ENCODE measurements at regions not wholly inside any gene's neighbourhood (a gene's known extent, or its start where the extent isn't known, plus 50 kb on each side); places are given as distances from the start of the nearest gene placed in this dataset.

DNA sequence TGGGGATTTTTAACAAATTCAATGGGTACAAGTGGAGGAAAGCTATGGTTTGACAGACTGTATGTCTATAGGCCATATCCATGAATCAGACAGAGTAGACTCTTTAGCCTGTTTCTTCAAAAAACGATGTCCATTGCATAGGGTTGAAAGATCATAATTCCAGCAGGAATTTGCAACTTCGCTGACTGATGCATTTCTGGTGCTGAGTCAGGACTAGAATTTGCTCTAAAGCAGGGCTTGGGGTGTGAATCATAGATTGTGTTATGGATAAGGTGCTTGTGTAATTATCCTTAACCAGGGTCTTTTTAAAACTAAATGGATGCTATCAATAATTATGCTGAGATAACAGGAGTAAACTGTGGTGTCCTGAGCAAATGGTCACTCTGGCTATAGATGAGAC lies 200.4 kb upstream of the TBC1D5 start:
- no peak for DNase-seq
- Histone ChIP-seq H3K4me3 (ENCODE audit: low read length) (no peak overlapping the region), H3K4me1 (ENCODE audit: control insufficient read depth, insufficient read depth, low read length) (peaks cover 5% of the 10 kb centered on the region), H3K27me3 (ENCODE audit: control insufficient read depth, insufficient read depth, low read length) (no peaks in the 10 kb centered on the region), H3K36me3 (ENCODE audit: control insufficient read depth, insufficient read depth, low read length) (no peaks in the 10 kb centered on the region), H3K9me3 (replicated peaks; ENCODE audit: control insufficient read depth, low read depth, low read length) (no peaks in the 10 kb centered on the region), H3K27ac (ENCODE audit: low read length) (no peak overlapping the region)
- WGBS (ENCODE audit: insufficient coverage): 67% methylated on average over 1 of the region's 2 CpGs

DNA sequence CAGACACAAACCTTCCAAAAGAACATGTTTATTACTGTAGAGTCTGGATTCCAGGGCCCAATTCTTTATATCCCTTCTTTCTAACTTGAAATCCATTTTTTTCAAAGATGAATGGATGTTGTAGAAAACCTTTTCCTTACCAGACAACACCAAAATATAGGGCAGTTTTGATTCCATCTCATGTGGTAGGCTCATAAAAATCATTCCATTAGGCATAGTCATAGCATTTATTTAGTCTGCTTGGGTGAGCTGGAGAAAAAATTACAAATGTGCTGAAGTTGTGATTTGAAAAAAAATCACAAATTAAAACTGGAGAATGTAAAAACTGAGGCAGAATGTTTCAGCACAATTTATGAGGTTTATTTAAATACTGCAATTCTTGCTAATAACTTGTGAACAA lies 199.3 kb upstream of the TBC1D5 start:
- H3K36me3 ChIP-seq (ENCODE audit: control insufficient read depth, insufficient read depth, low read length): no peaks in the 10 kb centered on the region
- H3K4me3 ChIP-seq (ENCODE audit: low read length): no peak overlapping the region
- no peak for DNase-seq
- H3K27me3 ChIP-seq (ENCODE audit: control insufficient read depth, insufficient read depth, low read length): no peaks in the 10 kb centered on the region
- H3K4me1 ChIP-seq (ENCODE audit: control insufficient read depth, insufficient read depth, low read length): peaks cover 5% of the 10 kb centered on the region
- no peaks in the 10 kb centered on the region for H3K9me3 ChIP-seq (replicated peaks; ENCODE audit: control insufficient read depth, low read depth, low read length)
- H3K27ac ChIP-seq (ENCODE audit: low read length): no peak overlapping the region

DNA sequence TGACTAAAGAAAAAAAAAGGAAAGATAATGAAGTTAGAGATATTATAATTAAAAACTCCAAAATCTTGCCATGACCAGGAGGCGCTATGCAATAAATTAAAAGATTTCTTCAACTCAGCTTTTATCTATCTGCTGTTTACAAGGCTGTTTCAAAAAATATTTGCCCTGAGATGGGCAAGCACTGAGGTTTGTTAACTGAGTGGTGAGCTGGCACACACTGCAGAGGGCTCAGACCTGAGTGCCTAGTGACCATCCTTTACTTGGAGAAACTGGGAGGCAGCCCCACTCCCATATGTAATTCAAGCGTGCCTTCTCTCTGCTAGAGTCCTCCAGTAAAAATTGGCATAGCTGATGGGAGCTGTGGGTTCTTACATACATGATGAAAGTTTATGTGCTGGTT lies 198.7 kb upstream of the TBC1D5 start:
- Histone ChIP-seq H3K4me1 (ENCODE audit: control insufficient read depth, insufficient read depth, low read length) (peaks cover 5% of the 10 kb centered on the region), H3K27ac (ENCODE audit: low read length) (no peak overlapping the region), H3K4me3 (ENCODE audit: low read length) (no peak overlapping the region), H3K9me3 (replicated peaks; ENCODE audit: control insufficient read depth, low read depth, low read length) (no peaks in the 10 kb centered on the region), H3K27me3 (ENCODE audit: control insufficient read depth, insufficient read depth, low read length) (no peaks in the 10 kb centered on the region), H3K36me3 (ENCODE audit: control insufficient read depth, insufficient read depth, low read length) (no peaks in the 10 kb centered on the region)
- DNase-seq: no peak
- no CpG with 5 or more reads among the region's 2 CpGs for WGBS (ENCODE audit: insufficient coverage)

DNA sequence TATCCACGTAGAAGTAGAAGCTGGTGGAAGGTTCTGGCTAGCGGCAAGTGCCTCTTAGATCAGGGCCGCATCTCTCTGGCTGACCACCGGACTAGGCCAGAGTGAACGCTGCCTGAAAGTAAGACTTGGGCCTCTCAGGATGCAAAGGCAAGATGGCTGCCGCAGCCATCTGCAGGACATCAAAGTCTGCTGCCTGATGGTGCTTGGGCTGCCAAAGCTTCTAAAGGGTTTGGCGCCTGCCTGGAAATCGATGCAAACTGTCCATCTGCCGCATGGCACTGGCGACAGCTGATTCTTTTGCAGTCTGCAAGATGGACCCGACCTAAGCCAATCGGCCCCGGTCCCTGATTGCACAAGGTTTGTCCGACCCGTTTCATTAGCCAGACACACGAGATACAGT lies 196.7 kb upstream of the TBC1D5 start:
- H3K9me3 ChIP-seq (replicated peaks; ENCODE audit: control insufficient read depth, low read depth, low read length): no peaks in the 10 kb centered on the region
- H3K4me3 ChIP-seq (ENCODE audit: low read length): no peak overlapping the region
- no peaks in the 10 kb centered on the region for H3K27me3 ChIP-seq (ENCODE audit: control insufficient read depth, insufficient read depth, low read length)
- 96% methylated on average over 16 of the region's 16 CpGs for WGBS (ENCODE audit: insufficient coverage)
- H3K27ac ChIP-seq (ENCODE audit: low read length): no peak overlapping the region
- DNase-seq: no peak
- H3K4me1 ChIP-seq (ENCODE audit: control insufficient read depth, insufficient read depth, low read length): peaks cover 7% of the 10 kb centered on the region
- H3K36me3 ChIP-seq (ENCODE audit: control insufficient read depth, insufficient read depth, low read length): no peaks in the 10 kb centered on the region

DNA sequence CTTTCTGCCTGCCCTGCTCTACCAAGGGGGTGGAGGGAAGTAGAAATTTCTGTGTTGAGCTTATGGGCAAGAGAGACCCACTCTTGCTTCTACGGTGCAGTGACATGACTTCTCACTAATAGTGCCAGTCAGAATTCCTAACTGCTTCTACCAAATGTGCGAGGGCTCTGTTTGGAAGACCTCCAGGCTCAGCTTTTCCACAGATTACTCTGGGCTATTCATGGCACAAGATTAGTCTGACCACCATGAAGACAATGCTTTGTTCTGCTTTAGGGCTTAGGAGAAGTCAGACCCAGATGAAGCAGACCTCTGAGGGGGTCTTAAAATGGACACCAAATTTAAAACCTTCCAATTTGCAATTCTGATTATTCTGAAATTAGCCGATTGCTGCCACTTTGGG lies 195.9 kb upstream of the TBC1D5 start:
- peak; percentile 24 for DNase-seq
- no peaks in the 10 kb centered on the region for H3K36me3 ChIP-seq (ENCODE audit: control insufficient read depth, insufficient read depth, low read length)
- no peak overlapping the region for H3K27ac ChIP-seq (ENCODE audit: low read length)
- H3K27me3 ChIP-seq (ENCODE audit: control insufficient read depth, insufficient read depth, low read length): no peaks in the 10 kb centered on the region
- no peak overlapping the region for H3K4me3 ChIP-seq (ENCODE audit: low read length)
- no peaks in the 10 kb centered on the region for H3K9me3 ChIP-seq (replicated peaks; ENCODE audit: control insufficient read depth, low read depth, low read length)
- 90% methylated on average over 2 of the region's 3 CpGs for WGBS (ENCODE audit: insufficient coverage)
- H3K4me1 ChIP-seq (ENCODE audit: control insufficient read depth, insufficient read depth, low read length): peaks cover 7% of the 10 kb centered on the region

DNA sequence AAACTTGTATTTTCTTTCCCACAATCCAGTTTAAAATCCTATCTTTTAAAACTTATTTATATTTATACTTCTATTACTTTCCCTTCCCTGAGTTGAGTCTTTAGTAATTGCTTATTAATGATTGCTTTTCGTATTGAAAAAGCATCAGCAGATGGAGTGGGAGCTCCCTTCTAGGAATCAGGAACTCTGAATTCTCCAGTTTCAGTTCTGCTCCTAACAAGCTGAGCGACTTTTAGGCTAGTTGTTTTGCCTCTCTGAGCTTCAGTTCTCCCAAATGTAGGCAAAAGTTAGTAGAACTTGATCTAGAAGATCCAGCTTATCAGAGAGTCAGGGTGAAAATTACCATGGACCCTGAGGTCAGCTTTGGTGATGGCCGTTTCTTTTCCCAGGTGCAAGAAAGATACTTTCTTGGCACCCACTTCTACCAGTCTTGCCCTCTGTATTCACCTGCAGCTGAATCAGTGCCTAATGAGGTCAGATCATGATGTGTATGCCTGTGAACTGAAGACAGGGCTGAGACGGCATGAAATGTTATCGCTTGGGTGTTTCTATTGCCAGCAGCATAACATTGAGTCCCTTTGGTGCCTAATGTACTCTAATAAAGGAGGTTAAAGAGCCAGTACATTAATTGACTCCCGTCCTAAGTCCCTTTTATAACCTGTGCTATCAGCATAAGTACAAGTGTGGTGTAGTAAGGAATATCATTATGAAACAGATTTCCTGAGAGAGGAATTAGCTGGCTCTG lies 194.5 kb upstream of the TBC1D5 start:
- no peak overlapping the region for H3K4me3 ChIP-seq (ENCODE audit: low read length)
- no peaks in the 10 kb centered on the region for H3K9me3 ChIP-seq (replicated peaks; ENCODE audit: control insufficient read depth, low read depth, low read length)
- H3K27me3 ChIP-seq (ENCODE audit: control insufficient read depth, insufficient read depth, low read length): no peaks in the 10 kb centered on the region
- DNase-seq: no peak
- no peaks in the 10 kb centered on the region for H3K36me3 ChIP-seq (ENCODE audit: control insufficient read depth, insufficient read depth, low read length)
- peaks cover 7% of the 10 kb centered on the region for H3K4me1 ChIP-seq (ENCODE audit: control insufficient read depth, insufficient read depth, low read length)
- 90% methylated on average over 2 of the region's 6 CpGs for WGBS (ENCODE audit: insufficient coverage)
- no peak overlapping the region for H3K27ac ChIP-seq (ENCODE audit: low read length)

DNA sequence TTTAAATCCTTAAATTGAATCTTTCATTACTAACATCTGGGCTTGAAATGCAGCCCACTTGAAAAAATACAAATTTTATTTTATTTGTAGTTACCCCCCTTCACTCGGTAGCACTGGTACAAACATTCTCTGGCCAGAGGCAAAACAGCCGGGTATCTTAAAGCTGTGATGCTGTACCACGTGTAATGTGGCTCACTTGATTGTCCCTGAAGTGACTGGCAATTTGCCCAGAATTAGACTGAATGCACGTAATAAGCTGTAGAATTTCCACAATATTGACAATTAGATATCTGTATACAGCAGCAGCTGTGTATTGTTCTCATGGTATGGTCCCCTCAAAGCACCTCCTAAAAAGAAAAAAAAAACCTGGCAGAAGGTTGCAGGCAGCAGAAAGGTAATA lies 192.8 kb upstream of the TBC1D5 start:
- Histone ChIP-seq H3K27me3 (ENCODE audit: control insufficient read depth, insufficient read depth, low read length) (no peaks in the 10 kb centered on the region), H3K4me3 (ENCODE audit: low read length) (no peak overlapping the region), H3K9me3 (replicated peaks; ENCODE audit: control insufficient read depth, low read depth, low read length) (no peaks in the 10 kb centered on the region), H3K4me1 (ENCODE audit: control insufficient read depth, insufficient read depth, low read length) (peaks cover 7% of the 10 kb centered on the region), H3K36me3 (ENCODE audit: control insufficient read depth, insufficient read depth, low read length) (no peaks in the 10 kb centered on the region), H3K27ac (ENCODE audit: low read length) (no peak overlapping the region)
- 27% methylated on average over 2 of the region's 4 CpGs for WGBS (ENCODE audit: insufficient coverage)
- peak; percentile 77 for DNase-seq

DNA sequence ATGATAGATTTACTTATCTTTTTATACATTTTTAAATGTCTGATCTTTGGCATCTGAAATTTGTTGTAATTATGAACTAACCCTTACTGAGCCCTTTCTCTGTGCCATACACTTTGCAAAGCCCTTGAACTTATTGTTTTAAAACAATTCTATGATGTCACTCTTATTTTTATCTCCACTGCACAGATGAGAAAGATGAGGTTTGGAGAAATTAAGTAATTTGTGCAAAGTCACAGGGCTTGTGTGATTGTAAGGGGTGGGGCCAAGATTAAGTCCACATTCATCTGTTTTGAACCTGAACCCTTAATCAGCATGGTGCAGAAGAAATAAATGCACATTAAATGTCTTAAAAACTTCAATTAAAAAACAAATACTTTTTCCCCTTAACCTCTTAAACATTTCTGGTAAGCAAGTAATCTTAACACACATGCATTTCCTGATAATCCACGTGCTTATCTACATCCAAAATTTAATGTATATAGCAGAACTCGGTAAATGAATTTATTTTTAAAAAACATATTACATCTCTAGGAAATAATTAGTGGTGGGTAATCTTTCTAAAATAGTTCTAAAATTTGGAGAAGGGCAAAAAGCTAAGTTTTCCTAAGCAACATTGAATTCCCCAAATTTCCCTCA lies 189.8 kb upstream of the TBC1D5 start:
- no peaks in the 10 kb centered on the region for H3K9me3 ChIP-seq (replicated peaks; ENCODE audit: control insufficient read depth, low read depth, low read length)
- no peaks in the 10 kb centered on the region for H3K27me3 ChIP-seq (ENCODE audit: control insufficient read depth, insufficient read depth, low read length)
- peaks cover 2% of the 10 kb centered on the region for H3K4me1 ChIP-seq (ENCODE audit: control insufficient read depth, insufficient read depth, low read length)
- H3K36me3 ChIP-seq (ENCODE audit: control insufficient read depth, insufficient read depth, low read length): no peaks in the 10 kb centered on the region
- no peak overlapping the region for H3K4me3 ChIP-seq (ENCODE audit: low read length)
- no peak overlapping the region for H3K27ac ChIP-seq (ENCODE audit: low read length)
- no CpG with 5 or more reads among the region's 2 CpGs for WGBS (ENCODE audit: insufficient coverage)
- DNase-seq: no peak

DNA sequence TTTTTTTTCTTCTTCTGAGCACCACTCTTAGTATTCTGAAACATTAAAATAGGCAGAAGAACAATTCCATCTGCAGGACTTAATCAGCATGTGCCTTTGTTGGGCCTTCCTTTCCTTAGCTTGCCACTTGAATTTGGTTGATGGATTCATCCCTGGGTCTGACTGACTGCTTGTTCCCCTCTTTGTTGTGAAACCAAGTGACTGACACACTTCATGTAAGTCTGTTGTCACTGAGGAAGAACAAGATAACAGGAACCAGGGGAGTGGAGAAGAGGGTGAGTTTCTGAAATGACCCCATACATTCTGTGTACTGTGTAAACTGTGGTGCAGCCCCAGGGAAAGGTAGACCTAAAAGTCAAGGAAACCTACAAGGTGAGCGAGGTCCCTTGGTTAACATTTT lies 188.7 kb upstream of the TBC1D5 start:
- Histone ChIP-seq H3K36me3 (ENCODE audit: control insufficient read depth, insufficient read depth, low read length) (no peaks in the 10 kb centered on the region), H3K9me3 (replicated peaks; ENCODE audit: control insufficient read depth, low read depth, low read length) (no peaks in the 10 kb centered on the region), H3K27me3 (ENCODE audit: control insufficient read depth, insufficient read depth, low read length) (no peaks in the 10 kb centered on the region), H3K4me3 (ENCODE audit: low read length) (no peak overlapping the region), H3K4me1 (ENCODE audit: control insufficient read depth, insufficient read depth, low read length) (peaks cover 2% of the 10 kb centered on the region), H3K27ac (ENCODE audit: low read length) (no peak overlapping the region)
- no CpG with 5 or more reads among the region's 1 CpG for WGBS (ENCODE audit: insufficient coverage)
- no peak for DNase-seq

DNA sequence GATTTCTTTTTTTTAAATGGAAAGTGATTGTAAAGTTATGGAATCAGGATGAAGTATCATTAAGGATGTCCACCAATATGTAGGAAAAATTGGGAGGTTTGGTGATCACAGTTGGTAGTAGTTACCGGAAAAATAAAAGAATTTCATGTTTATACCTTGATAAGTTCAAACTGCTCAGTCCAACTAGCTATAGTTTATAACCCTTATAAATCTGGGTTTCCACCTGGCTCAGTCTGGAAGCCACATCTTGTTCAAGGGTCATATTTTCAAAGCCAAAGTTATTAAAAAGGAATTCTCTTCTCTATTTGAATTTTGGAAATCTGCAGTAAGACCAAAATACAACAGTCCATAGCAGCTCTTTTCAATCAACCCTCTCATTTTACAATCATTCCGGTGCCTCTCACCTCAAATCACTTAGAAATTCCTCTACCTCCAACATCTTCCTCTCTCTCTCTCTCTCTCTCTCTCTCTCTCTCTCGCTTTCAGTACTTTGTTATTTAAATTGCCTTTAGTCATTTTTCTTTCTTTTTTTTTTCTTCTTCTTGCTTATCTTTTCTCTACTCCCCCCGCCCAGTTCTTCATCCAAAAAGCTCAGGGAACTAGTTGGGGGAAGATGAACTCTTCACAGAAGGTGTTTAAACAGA lies 186.2 kb upstream of the TBC1D5 start:
- WGBS (ENCODE audit: insufficient coverage): 71% methylated on average over 1 of the region's 4 CpGs

More for the DNA sequence above, 186.2 kb upstream of the TBC1D5 start:
- Histone ChIP-seq H3K9me3 (replicated peaks; ENCODE audit: control insufficient read depth, low read depth, low read length) (no peaks in the 10 kb centered on the region), H3K4me3 (ENCODE audit: low read length) (no peak overlapping the region), H3K36me3 (ENCODE audit: control insufficient read depth, insufficient read depth, low read length) (no peaks in the 10 kb centered on the region), H3K27ac (ENCODE audit: low read length) (no peak overlapping the region), H3K4me1 (ENCODE audit: control insufficient read depth, insufficient read depth, low read length) (no peaks in the 10 kb centered on the region), H3K27me3 (ENCODE audit: control insufficient read depth, insufficient read depth, low read length) (no peaks in the 10 kb centered on the region)
- no peak for DNase-seq

Measured in muscle of leg (tissue), 3 donors.